Gastrocnemius medialis (tissue), 4 donors: ENCODE measurements at regions not wholly inside any gene's neighbourhood (a gene's known extent, or its start where the extent isn't known, plus 50 kb on each side); places are given as distances from the start of the nearest gene placed in this dataset.

Source experiments
- ATAC-seq, 2 donors: fragments of 150-250 bp; one replicate each; pipeline ENCODE4 v1.9.1; 2016
- DNase-seq, 2 donors: peaks; one replicate each; pipeline ENCODE4 v3.0.0-alpha.2; 2019
- H3K27ac ChIP-seq, 4 donors: fragments of 200-600 bp; sonication (generic); 1 replicate in 1 of 4; 2 replicates in 3 of 4; pipeline ENCODE4 v1.5.1; 2016 to 2018; ENCODE audit warnings: mild to moderate bottlenecking in 2 of 4, moderate library complexity in 1 of 4
- H3K27me3 ChIP-seq, 3 donors: fragments of 200-600 bp; sonication (generic) in 2 of 3; 1 replicate in 1 of 3; 2 replicates in 2 of 3; pipeline versions ENCODE4 v1.5.1 to v1.6.0; 2016 to 2019; ENCODE audit warnings: mild to moderate bottlenecking in 1 of 3, moderate library complexity in 1 of 3
- H3K36me3 ChIP-seq, 2 donors: fragments of 200-600 bp; sonication (generic) in 1 of 2; one replicate each; pipeline ENCODE4 v1.5.1; 2017 to 2018
- H3K4me1 ChIP-seq, 2 donors: fragments of 200-600 bp; sonication (generic) in 1 of 2; one replicate each; pipeline ENCODE4 v1.5.1; 2016 to 2017; ENCODE audit warnings: mild to moderate bottlenecking in 2 of 2
- H3K4me3 ChIP-seq, 4 donors: fragments of 200-600 bp; sonication (generic) in 3 of 4; 1 replicate in 1 of 4; 2 replicates in 3 of 4; pipeline ENCODE4 v1.5.1; 2016 to 2019; ENCODE audit warnings: mild to moderate bottlenecking in 2 of 4
- H3K9me3 ChIP-seq, 3 donors: fragments of 200-600 bp; sonication (generic) in 2 of 3; 1 replicate in 1 of 3; 2 replicates in 2 of 3; pipeline ENCODE4 v1.5.1; 2016 to 2019
- POLR2A ChIP-seq, 2 donors: fragments of 450-650 bp; IDR thresholded peaks; one replicate each; pipeline ENCODE4 v1.6.1; 2017; ENCODE audit warnings: antibody characterized with exemption in 2 of 2, mild to moderate bottlenecking in 2 of 2, moderate library complexity in 2 of 2
- in situ Hi-C, 4 donors: fragments of 200-750 bp; cut with MboI; loops; one replicate each; pipeline versions ENCODE4 v1.15.0 to v1.8.0; 2017; ENCODE audit warnings: low sequenced_read_pairs in 4 of 4
- intact Hi-C: fragments of 100-400 bp; cut with DNase I; formaldehyde crosslinking; loops from one replicate; pipeline ENCODE4 v1.15.1; 2023; ENCODE audit warnings: low total_unique reads
- TF ChIP-seq, protein P1 (sequence below), 5 experiments: fragments of 450-650 bp in 3 of 5; fragments of 200-600 bp in 2 of 5; sonication (generic) in 2 of 5; IDR thresholded peaks in 4 of 5; conservative IDR thresholded peaks in 1 of 5; 1 replicate in 4 of 5; 2 replicates in 1 of 5; pipeline ENCODE4 v1.5.1; 2016 to 2019; ENCODE audit warnings: antibody characterized with exemption in 5 of 5, mild to moderate bottlenecking in 3 of 5, moderate library complexity in 3 of 5

GRCh38 chr1:227391211-227391610 lies 72.9 kb upstream of the CDC42BPA start:
- H3K4me3 ChIP-seq, result no peak overlapping the region
- no peaks in the 10 kb centered on the region for H3K4me1 ChIP-seq
- no peaks in the 10 kb centered on the region for H3K27me3 ChIP-seq
- H3K9me3 ChIP-seq, result no peaks in the 10 kb centered on the region
- no peak overlapping the region for H3K27ac ChIP-seq
- intact Hi-C loops (no loop called here), in situ Hi-C loops (no loop called here)
- ATAC-seq (no peak), DNase-seq (no peak)
- TF ChIP-seq, protein P1, sequence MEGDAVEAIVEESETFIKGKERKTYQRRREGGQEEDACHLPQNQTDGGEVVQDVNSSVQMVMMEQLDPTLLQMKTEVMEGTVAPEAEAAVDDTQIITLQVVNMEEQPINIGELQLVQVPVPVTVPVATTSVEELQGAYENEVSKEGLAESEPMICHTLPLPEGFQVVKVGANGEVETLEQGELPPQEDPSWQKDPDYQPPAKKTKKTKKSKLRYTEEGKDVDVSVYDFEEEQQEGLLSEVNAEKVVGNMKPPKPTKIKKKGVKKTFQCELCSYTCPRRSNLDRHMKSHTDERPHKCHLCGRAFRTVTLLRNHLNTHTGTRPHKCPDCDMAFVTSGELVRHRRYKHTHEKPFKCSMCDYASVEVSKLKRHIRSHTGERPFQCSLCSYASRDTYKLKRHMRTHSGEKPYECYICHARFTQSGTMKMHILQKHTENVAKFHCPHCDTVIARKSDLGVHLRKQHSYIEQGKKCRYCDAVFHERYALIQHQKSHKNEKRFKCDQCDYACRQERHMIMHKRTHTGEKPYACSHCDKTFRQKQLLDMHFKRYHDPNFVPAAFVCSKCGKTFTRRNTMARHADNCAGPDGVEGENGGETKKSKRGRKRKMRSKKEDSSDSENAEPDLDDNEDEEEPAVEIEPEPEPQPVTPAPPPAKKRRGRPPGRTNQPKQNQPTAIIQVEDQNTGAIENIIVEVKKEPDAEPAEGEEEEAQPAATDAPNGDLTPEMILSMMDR (IDR thresholded peaks at IDR 0.05 in 4 of 5, conservative IDR thresholded peaks at IDR 0.05 in 1 of 5), result no peak
- no peak for TF ChIP-seq POLR2A (IDR thresholded peaks at IDR 0.05)
- H3K36me3 ChIP-seq, result no peaks in the 10 kb centered on the region

GRCh38 chr1:227390525-227390924 lies 72.2 kb upstream of the CDC42BPA start:
- intact Hi-C loops (no loop called here), in situ Hi-C loops (no loop called here)
- Histone ChIP-seq H3K4me3 (no peak overlapping the region), H3K27me3 (no peaks in the 10 kb centered on the region), H3K27ac (no peak overlapping the region), H3K4me1 (no peaks in the 10 kb centered on the region), H3K36me3 (no peaks in the 10 kb centered on the region), H3K9me3 (no peaks in the 10 kb centered on the region)
- no peak for ATAC-seq
- no peak for TF ChIP-seq POLR2A (IDR thresholded peaks at IDR 0.05)
- TF ChIP-seq, protein P1 (IDR thresholded peaks at IDR 0.05 in 4 of 5, conservative IDR thresholded peaks at IDR 0.05 in 1 of 5), result no peak
- DNase-seq, result no peak

DNA sequence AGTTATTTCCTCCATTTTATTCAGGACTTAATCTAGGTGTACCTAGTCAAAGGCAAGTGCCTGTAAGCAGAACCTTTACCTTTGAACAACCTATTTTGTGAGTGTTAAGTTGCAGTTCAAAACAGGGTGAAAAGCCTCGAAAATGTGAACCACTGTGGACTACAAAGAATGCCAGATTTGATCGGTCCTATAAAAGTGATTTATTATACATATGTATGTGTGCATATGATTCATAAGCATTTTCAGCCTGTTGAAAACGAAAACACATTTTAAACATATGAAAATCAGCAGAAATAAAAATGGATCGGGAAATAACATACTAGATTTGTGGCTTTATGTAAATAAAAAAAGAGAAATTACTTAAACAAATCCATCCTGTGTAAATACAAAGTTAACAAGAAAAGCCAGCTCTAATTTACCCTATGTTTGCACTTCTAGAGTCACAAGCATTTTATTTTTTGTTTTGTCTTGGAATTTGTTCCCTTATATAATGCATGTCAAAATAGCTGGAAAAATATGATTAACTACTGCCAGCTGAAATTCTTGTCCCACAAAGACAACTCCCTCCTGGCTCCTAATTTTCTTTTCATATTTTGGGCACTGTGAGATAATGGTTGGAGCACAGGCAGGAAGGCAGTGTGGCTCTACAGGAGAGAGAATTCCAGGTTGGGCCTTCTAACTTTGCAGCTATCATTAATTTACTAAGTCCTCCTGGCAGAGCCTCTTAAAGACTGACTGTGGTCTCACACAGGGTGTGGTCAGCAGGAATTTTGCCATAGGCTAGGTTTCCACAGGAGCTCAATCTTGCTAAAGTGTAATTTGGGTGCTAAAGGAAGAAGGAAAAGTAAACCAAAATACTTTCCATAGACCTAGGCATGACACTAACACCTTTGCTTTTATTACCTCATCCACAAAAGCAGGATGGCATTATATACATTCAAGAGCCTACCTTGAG lies 70.2 kb upstream of the CDC42BPA start:
- Histone ChIP-seq H3K27me3 (no peaks in the 10 kb centered on the region), H3K4me1 (no peaks in the 10 kb centered on the region), H3K4me3 (no peak overlapping the region), H3K9me3 (no peaks in the 10 kb centered on the region), H3K36me3 (no peaks in the 10 kb centered on the region), H3K27ac (no peak overlapping the region)
- ATAC-seq, result no peak
- in situ Hi-C loops, result no loop called here
- no peak for DNase-seq
- TF ChIP-seq, protein P1 (IDR thresholded peaks at IDR 0.05 in 4 of 5, conservative IDR thresholded peaks at IDR 0.05 in 1 of 5), result no peak
- no peak for TF ChIP-seq POLR2A (IDR thresholded peaks at IDR 0.05)
- intact Hi-C loops, result no loop called here

DNA sequence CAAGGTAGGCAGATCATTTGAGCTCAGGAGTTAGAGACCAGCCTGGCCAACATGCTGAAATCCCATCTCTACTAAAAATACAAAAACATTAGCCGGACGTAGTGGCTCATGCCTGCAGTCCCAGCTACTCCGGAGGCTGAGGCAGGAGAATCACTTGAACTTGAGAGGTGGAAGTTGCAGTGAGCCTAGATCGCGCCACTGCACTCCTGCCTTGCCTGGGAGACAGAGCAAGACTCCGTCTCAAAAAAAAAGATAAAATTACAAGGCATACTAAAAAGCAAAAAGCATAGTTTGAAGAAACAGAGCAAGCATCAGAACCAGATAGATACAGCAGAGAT lies 61.2 kb upstream of the CDC42BPA start:
- Histone ChIP-seq H3K27ac (no peak overlapping the region), H3K9me3 (no peaks in the 10 kb centered on the region), H3K4me3 (no peak overlapping the region), H3K4me1 (peaks cover 20% of the 10 kb centered on the region in 2 donors), H3K36me3 (no peaks in the 10 kb centered on the region), H3K27me3 (no peaks in the 10 kb centered on the region)
- DNase-seq, result peak in 1 of 2 donors; percentile 12
- TF ChIP-seq, protein P1 (IDR thresholded peaks at IDR 0.05 in 4 of 5, conservative IDR thresholded peaks at IDR 0.05 in 1 of 5), result no peak
- no peak for TF ChIP-seq POLR2A (IDR thresholded peaks at IDR 0.05)
- intact Hi-C loops (no loop called here), in situ Hi-C loops (no loop called here)
- ATAC-seq, result peak in 1 of 2 donors; percentile 8
